RWPE1 (cell line): ENCODE measurements at regions not wholly inside any gene's neighbourhood (a gene's known extent, or its start where the extent isn't known, plus 50 kb on each side); places are given as distances from the start of the nearest gene placed in this dataset.
A peak's percentile ranks its signal among the peaks of the same experiment; 100 is the strongest.

Experiments
- CTCF ChIA-PET: fragments of 350-600 bp; sonication (Branson Sonifier 250); formaldehyde crosslinking; extraction: SDS; loops from one replicate; lab custom pipeline; 2021; lab: Yijun Ruan, JAX
- POLR2A ChIA-PET: fragments of 400-600 bp; formaldehyde crosslinking; extraction: SDS; loops from one replicate; lab custom pipeline; 2020; ENCODE audit warnings: antibody characterized with exemption; ENCODE audit not compliant: low non-redundant PET; lab: Yijun Ruan, JAX
- DNase-seq: peaks from one replicate; pipeline ENCODE4 v3.0.0; 2012; ENCODE audit warnings: low spot score
- H3K27ac ChIP-seq: fragments of 450-650 bp; 2 replicates; pipeline ENCODE4 v1.5.1; 2017
- CTCF ChIP-seq: fragments of 450-650 bp; conservative IDR thresholded peaks from 2 replicates; pipeline ENCODE4 v1.5.1; 2017; ENCODE audit warnings: low read depth, mild to moderate bottlenecking

- DNase-seq: no peak
- POLR2A ChIA-PET: no interaction called here
- H3K27ac ChIP-seq: peak overlapping the region; percentile 84
- CTCF ChIA-PET: interaction anchor here (0.6 to 0.7 kb wide), 3 partner anchors 10 to 44 kb away, joined by 3 read pairs; no protein-coding TSS in a partner anchor
- no peak for TF ChIP-seq CTCF
These were observed 50.3 kb downstream of the PLXNA1 start for GRCh38 chr3:127033171-127033570.

- CTCF ChIA-PET: interaction anchor here (0.7 kb wide), 1 partner anchor 32 kb away, joined by 3 read pairs; no protein-coding TSS in a partner anchor
These were observed 50.9 kb downstream of the PLXNA1 start for GRCh38 chr3:127033786-127034185.

GRCh38 chr3:127034195-127034989 lies 51.5 kb downstream of the PLXNA1 start:
- DNase-seq: no peak
- CTCF ChIA-PET: interaction anchor here (0.6 kb wide), 1 partner anchor 274 kb away, joined by 3 read pairs; no protein-coding TSS in a partner anchor
- POLR2A ChIA-PET: no interaction called here
- H3K27ac ChIP-seq: peak overlapping the region; percentile 84
- TF ChIP-seq CTCF: no peak

More at GRCh38 chr3:127033786-127034185, 50.9 kb downstream of the PLXNA1 start:
- TF ChIP-seq CTCF: no peak
- POLR2A ChIA-PET: no interaction called here
- peak overlapping the region; percentile 84 for H3K27ac ChIP-seq
- no peak for DNase-seq

- CTCF ChIA-PET: interaction anchor here (0.7 kb wide), 1 partner anchor 408 kb away, joined by 3 read pairs; no protein-coding TSS in a partner anchor
- DNase-seq: no peak
- POLR2A ChIA-PET: no interaction called here
- no peak for TF ChIP-seq CTCF
- H3K27ac ChIP-seq: peak overlapping the region; percentile 84
These were observed 52.2 kb downstream of the PLXNA1 start for GRCh38 chr3:127034990-127035652.

- ChIA-PET CTCF (interaction anchor here (0.7 kb wide), 1 partner anchor 407 kb away, joined by 3 read pairs; no protein-coding TSS in a partner anchor), POLR2A (no interaction called here)
- H3K27ac ChIP-seq: peak overlapping the region; percentile 84
- DNase-seq: peak; percentile 93
- TF ChIP-seq CTCF: no peak
These were observed 52.8 kb downstream of the PLXNA1 start for GRCh38 chr3:127035677-127036076.
